ENCODE measurements at regions not wholly inside any gene's neighbourhood (a gene's known extent, or its start where the extent isn't known, plus 50 kb on each side); places are given as distances from the start of the nearest gene placed in this dataset.

GRCh38 chr20:51327251-51327841 is 215.2 kb downstream of the NFATC2 start:
- BruUV-seq (replicated peaks), result no TSS peak
- H3K27me3 ChIP-seq (ENCODE audit: control insufficient read depth in 2 of 2, insufficient read depth in 2 of 2, low read length in 2 of 2), result peaks cover 0 to 9% of the 10 kb centered on the region in 2 experiments
- FAIRE-seq, result no peak
- ChIA-PET POLR2A (no interaction called here), CTCF (interaction anchor here (0.6 to 7.3 kb wide), 9 partner anchors 12 to 346 kb away, joined by 3 to 95 read pairs (median 6); no protein-coding TSS in a partner anchor)
- no peak for TF ChIP-seq POLR2A (IDR thresholded peaks at IDR 0.05; ENCODE audit: low read depth, low read length)
- no peak for TF ChIP-seq FOS (IDR thresholded peaks at IDR 0.05; ENCODE audit: borderline replicate concordance, insufficient read depth, low read length)
- TF ChIP-seq MAX (IDR thresholded peaks at IDR 0.05; ENCODE audit: insufficient read depth, insufficient read length), result no peak
- TF ChIP-seq GATA2 (IDR thresholded peaks at IDR 0.05; ENCODE audit: insufficient read depth, insufficient read length, low read depth, low read length), result no peak
- TF ChIP-seq POLR2AphosphoS5 (IDR thresholded peaks at IDR 0.05; ENCODE audit: insufficient read depth, low read depth, low read length), result no peak
- no peak for TF ChIP-seq JUN (IDR thresholded peaks at IDR 0.05; ENCODE audit: borderline replicate concordance, insufficient read depth, insufficient read length, low read depth)
- no peak for TF ChIP-seq EZH2 (IDR thresholded peaks at IDR 0.05; ENCODE audit: borderline replicate concordance, low read depth, low read length, severe bottlenecking)
- H3K9me1 ChIP-seq (replicated peaks; ENCODE audit: control insufficient read depth, extremely low read depth, insufficient read depth, low read length), result no peaks in the 10 kb centered on the region
- dilution Hi-C loops (cut with MboI; ENCODE audit: extremely low pct_ligation_motif_present, low sequenced_read_pairs), result no loop called here
- H3K4me1 ChIP-seq (ENCODE audit: control insufficient read depth, extremely low read depth, insufficient read depth, low read length), result no peaks in the 10 kb centered on the region
- no peaks in the 10 kb centered on the region for H3K36me3 ChIP-seq (ENCODE audit: control insufficient read depth in 2 of 2, extremely low read depth in 1 of 2, insufficient read depth in 2 of 2, low read length in 2 of 2)
- DNase-seq (ENCODE audit: low read depth, low spot score), result no peak
- no peak overlapping the region for H3K4me2 ChIP-seq (ENCODE audit: insufficient read depth, low read length)
- H3K79me2 ChIP-seq (ENCODE audit: control insufficient read depth, insufficient read depth, low read length), result no peaks in the 10 kb centered on the region
- no peak overlapping the region for H3K27ac ChIP-seq (ENCODE audit: insufficient read depth, low read depth, low read length)
- H3K4me3 ChIP-seq (replicated peaks in 1 of 3; ENCODE audit: insufficient read depth in 1 of 3, low read depth in 1 of 3, low read length in 3 of 3), result no peak overlapping the region
- no peak overlapping the region for H2AFZ ChIP-seq (ENCODE audit: low read depth, low read length)
- no peak overlapping the region for H3K9ac ChIP-seq (replicated peaks; ENCODE audit: extremely low read depth, insufficient read depth, low read length)
- intact Hi-C loops (cut with micrococcal nuclease), result no loop called here
- no peaks in the 10 kb centered on the region for H3K9me3 ChIP-seq (replicated peaks; ENCODE audit: control insufficient read depth, insufficient read depth, low read length)
- H4K20me1 ChIP-seq (replicated peaks; ENCODE audit: control insufficient read depth, extremely low read depth, insufficient read depth, low read length), result no peaks in the 10 kb centered on the region
